GM10248 (cell line): ENCODE measurements at regions not wholly inside any gene's neighbourhood (a gene's known extent, or its start where the extent isn't known, plus 50 kb on each side); places are given as distances from the start of the nearest gene placed in this dataset.

Experiments
- CTCF ChIA-PET: fragments of 300-600 bp; sonication (Branson Sonifier 250); formaldehyde crosslinking; extraction: SDS; loops from one replicate; lab custom pipeline; 2021; ENCODE audit warnings: antibody characterized with exemption; lab: Yijun Ruan, JAX
- POLR2A ChIA-PET: fragments of 350-650 bp; sonication (Branson Sonifier 250); formaldehyde crosslinking; extraction: SDS; loops from one replicate; lab custom pipeline; 2020; ENCODE audit warnings: antibody characterized with exemption; lab: Yijun Ruan, JAX
- DNase-seq: peaks from one replicate; pipeline ENCODE4 v3.0.0; 2012; ENCODE audit errors: extremely low spot score
- TF ChIP-seq, protein P1 (sequence below): IDR thresholded peaks from 2 replicates; pipeline ENCODE4 v1.5.1; 2012; ENCODE audit warnings: mild to moderate bottlenecking, low read depth; ENCODE audit errors: extremely low read depth, missing control alignments, control extremely low read depth

DNA sequence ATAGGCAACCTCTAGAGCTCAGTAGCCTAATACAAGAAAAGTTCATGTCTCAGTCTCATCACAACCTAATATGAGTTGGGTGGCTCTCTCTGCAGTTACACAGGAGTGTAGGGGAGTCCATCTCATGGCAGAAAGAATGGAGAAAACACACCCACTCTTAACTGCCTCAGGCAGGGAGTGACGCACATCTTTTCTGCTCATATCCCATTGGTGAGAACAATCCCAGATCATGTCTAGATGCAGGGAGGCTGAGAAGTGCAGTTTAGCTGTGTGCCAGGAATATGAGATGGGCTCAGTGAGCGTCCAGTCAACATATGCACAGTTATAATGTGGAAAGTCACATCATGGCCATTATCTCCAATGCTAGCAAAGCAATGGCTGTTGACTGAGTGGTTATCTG, 59.3 kb upstream of the KCNA5 start:
- ChIA-PET CTCF (interaction anchor here (0.9 to 15.6 kb wide), 4 partner anchors 12 to 125 kb away, joined by 3 to 198 read pairs (median 3); no protein-coding TSS in a partner anchor), POLR2A (no interaction called here)
- TF ChIP-seq, protein P1, sequence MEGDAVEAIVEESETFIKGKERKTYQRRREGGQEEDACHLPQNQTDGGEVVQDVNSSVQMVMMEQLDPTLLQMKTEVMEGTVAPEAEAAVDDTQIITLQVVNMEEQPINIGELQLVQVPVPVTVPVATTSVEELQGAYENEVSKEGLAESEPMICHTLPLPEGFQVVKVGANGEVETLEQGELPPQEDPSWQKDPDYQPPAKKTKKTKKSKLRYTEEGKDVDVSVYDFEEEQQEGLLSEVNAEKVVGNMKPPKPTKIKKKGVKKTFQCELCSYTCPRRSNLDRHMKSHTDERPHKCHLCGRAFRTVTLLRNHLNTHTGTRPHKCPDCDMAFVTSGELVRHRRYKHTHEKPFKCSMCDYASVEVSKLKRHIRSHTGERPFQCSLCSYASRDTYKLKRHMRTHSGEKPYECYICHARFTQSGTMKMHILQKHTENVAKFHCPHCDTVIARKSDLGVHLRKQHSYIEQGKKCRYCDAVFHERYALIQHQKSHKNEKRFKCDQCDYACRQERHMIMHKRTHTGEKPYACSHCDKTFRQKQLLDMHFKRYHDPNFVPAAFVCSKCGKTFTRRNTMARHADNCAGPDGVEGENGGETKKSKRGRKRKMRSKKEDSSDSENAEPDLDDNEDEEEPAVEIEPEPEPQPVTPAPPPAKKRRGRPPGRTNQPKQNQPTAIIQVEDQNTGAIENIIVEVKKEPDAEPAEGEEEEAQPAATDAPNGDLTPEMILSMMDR = no peak
- DNase-seq = no peak

DNA sequence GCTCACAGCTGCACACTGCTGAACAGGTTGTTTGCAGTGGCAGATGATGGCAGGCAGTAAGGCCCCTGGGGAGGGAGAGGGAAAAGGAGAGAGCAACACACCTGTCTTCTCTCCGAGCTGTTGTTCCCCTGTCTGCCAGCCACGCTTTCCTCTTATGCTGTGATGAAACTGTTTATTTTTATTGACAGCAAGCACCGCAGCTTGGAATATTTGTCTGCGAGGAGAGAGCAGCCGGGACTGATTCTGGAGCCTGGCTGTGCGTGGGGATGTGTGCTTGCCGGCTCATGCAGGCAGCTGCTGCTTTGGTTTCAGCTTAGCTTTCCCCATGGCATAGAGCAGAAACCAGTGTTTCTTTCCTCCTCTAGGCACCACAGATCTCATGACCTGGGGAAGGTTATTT, 58.7 kb upstream of the KCNA5 start:
- ChIA-PET POLR2A (no interaction called here), CTCF (interaction anchor here (1.2 to 15.6 kb wide), 4 partner anchors 11 to 125 kb away, joined by 3 to 198 read pairs (median 3); no protein-coding TSS in a partner anchor)
- DNase-seq = no peak

DNA sequence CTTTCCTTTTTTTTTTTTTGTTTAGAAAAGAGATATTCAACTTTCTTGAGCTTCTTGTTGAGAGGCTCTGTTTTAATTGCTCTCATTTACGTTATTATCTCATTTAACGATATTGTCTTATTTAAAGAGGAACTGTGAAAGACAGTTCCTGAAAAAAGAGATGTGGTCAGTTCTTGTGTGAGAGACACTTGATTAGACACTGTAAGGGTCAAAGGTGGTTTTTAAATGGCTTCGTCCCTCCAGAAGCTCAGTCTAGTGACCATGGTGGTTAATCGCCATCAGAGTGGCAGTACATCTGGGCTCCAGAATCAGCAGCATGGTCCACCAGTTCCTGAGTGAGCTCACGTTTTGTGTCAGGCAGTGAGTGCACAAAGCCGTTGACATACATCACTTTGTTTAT, 57.9 kb upstream of the KCNA5 start:
- TF ChIP-seq, protein P1 = no peak
- no peak for DNase-seq
- ChIA-PET POLR2A (no interaction called here), CTCF (interaction anchor here (0.9 to 15.6 kb wide), 9 partner anchors 10 to 137 kb away, joined by 3 to 198 read pairs (median 3); no protein-coding TSS in a partner anchor)

More for the DNA sequence above, 58.7 kb upstream of the KCNA5 start:
- TF ChIP-seq, protein P1 = no peak

DNA sequence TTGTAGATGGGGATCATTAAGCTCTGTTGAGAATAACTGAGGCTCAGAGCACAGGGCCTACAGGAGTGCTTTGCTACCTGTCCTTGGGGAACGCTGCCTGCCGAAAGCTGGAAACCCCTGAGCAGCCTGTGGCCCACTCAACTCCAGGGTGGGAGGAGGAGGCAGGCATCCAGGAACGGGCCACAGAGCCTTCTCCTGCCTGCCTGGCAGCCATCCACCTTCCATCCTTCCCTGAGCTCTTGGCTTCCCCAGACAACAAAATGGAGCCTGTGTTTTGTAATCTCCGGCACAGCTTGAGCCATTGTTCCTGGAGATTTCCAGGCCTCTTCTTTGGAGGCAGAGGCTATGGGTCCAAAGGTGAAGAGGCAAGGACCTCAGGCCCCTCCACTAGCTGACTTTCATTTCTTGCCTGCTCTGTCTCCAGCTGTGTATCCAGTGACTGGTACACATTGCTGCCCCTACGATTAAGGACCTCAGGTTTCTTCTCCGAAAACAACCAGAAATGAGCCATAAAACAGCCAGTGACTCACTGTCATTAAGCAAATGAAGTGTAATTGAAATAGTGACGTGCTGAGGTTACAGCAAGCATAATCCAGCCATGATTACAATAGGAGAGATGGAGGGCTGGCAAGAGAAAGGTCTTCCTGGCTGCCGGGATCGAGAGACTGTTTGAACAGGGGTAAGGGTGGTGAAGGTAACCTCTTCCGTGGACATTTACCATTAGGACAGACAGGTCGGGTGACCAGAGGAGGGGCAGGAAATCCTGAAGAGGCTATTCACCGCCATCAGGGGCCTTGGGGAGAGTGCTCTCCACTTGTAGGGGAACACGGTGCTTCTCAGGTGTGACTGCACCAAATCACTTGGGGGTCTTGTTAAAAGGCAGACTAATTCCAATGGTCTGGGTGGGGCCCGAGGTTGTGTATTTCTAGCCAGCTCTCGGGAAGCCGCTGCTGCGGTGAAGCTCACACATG, 56.3 kb upstream of the KCNA5 start:
- ChIA-PET CTCF (interaction anchor here (0.6 to 15.6 kb wide), 11 partner anchors 9 to 138 kb away, joined by 3 to 198 read pairs (median 3); no protein-coding TSS in a partner anchor), POLR2A (no interaction called here)
- TF ChIP-seq, protein P1 = no peak
- DNase-seq = no peak

DNA sequence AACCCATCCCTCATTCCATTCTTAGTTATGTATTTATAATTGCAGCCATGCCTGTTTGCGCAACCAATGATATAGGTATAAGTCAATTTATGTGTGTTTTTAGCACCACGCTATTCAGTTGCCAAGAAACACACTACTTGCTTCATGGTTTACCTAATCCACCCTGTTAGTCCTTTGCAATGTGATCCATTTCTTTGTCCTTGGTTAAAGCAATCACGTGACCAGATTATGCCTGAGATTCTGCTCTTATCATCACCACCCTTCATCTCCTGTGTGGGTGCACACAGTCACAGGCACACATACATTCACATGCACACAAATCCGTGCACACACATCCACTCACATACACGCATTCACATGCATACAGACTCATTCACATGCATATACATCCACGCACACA, 52.3 kb upstream of the KCNA5 start:
- TF ChIP-seq, protein P1 = no peak
- DNase-seq = no peak
- ChIA-PET POLR2A (no interaction called here), CTCF (interaction anchor here (1.6 to 15.6 kb wide), 2 partner anchors 12 to 132 kb away, joined by 6 to 198 read pairs; no protein-coding TSS in a partner anchor)

DNA sequence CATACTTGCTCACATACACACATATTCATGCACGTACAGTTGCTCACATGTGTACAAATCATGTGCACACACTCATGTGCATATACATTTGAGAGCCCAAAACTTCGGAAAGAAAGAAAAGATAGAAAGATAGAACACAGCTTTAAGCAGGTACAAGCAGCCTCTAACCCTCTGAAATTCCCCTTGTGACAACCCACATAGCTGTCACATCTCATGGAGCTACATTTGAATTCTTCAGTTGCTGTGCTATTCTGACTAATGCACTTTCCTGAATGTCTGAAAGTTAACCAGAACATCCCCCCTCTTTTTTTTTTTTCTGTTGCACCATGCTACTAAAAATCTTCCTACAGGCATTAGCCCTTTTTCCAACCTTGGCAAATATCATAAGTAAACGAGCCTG, 51.9 kb upstream of the KCNA5 start:
- POLR2A ChIA-PET = no interaction called here
- no peak for DNase-seq
- TF ChIP-seq, protein P1 = no peak
- CTCF ChIA-PET = interaction anchor here (0.7 to 15.6 kb wide), 2 partner anchors 21 to 132 kb away, joined by 3 to 198 read pairs; no protein-coding TSS in a partner anchor
